Body of pancreas (tissue), 4 donors: ENCODE measurements at regions not wholly inside any gene's neighbourhood (a gene's known extent, or its start where the extent isn't known, plus 50 kb on each side); places are given as distances from the start of the nearest gene placed in this dataset.

Experiments
- CTCF ChIP-seq, 7 experiments: fragments of 450-650 bp in 4 of 7; fragments of 200-600 bp in 3 of 7; sonication (generic) in 3 of 7; IDR thresholded peaks; one replicate each; pipeline ENCODE4 v1.5.1; 2016 to 2019; ENCODE audit warnings: antibody characterized with exemption in 7 of 7
- POLR2A ChIP-seq, 3 donors: fragments of 450-650 bp; IDR thresholded peaks; one replicate each; pipeline ENCODE4 v1.6.1; 2016; ENCODE audit warnings: antibody characterized with exemption in 3 of 3, mild to moderate bottlenecking in 2 of 3

GRCh38 chr5:98296426-98296825, 477.0 kb upstream of the RGMB start:
- TF ChIP-seq CTCF (IDR thresholded peaks at IDR 0.05) (no peak), POLR2A (IDR thresholded peaks at IDR 0.05) (no peak)
